ENCODE measurements at regions not wholly inside any gene's neighbourhood (a gene's known extent, or its start where the extent isn't known, plus 50 kb on each side); places are given as distances from the start of the nearest gene placed in this dataset.

DNA sequence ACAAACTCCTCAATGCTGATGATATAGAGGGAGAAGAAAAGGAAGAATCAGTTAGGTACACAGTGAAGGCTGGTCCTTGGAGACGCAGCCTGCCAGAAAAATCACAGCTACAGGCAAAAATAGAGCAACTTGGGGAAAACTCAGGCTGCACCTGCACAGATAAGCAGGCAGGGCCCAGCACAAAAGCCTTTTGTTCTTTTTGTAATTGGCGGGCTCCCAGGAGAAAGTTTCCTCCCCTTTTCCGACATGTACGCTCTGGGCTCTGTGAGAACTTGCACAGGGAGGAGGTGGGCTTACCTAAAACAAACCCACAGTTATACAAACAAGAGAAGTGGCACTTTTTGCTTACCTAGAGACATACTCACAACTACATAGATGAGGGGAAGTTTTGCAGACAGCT is 813.4 kb upstream of the EPHA6 start:
- no peak for DNase-seq
- POLR2A ChIA-PET: no interaction called here

DNA sequence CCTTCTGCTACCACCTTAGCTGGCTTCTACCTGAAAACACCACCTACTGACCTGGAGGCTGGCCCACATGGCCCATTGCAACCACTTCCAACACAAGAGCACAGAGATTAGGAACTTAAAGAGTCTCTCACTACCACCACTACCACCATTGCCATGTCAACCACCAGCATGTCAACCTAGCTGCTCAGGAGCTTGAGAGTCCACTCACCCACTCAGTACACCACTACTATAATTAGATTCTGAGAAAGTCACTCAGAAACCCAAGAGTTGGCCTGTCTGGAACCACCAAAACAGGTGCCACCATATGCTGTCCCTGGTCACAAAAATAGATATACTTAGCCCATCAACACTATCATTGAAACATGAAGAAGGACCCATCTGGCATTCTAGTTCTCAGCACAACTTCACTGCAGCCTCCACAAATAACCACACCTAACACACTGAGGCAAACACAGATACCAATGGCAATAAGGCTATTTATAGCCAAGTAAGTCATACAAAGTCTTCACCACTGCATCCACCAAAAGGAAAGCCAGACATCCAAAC is 806.7 kb upstream of the EPHA6 start:
- no peak overlapping the region for H3K4me3 ChIP-seq (ENCODE audit: low read depth, low read length)
- no TSS peak for BruUV-seq (replicated peaks)

More for the DNA sequence above, 813.4 kb upstream of the EPHA6 start:
- Mint-ChIP-seq H3K27me3 (ENCODE audit: insufficient read depth, unreplicated experiment) (no peaks in the 10 kb centered on the region), H3K4me1 (ENCODE audit: low read depth, unreplicated experiment) (no peaks in the 10 kb centered on the region), H3K36me3 (ENCODE audit: insufficient read depth, unreplicated experiment) (no peaks in the 10 kb centered on the region), H3K4me3 (ENCODE audit: unreplicated experiment) (no peak overlapping the region), H3K9me3 (ENCODE audit: unreplicated experiment) (no peaks in the 10 kb centered on the region), H3K27ac (ENCODE audit: unreplicated experiment) (no peak overlapping the region)
- Histone ChIP-seq H3K36me3 (ENCODE audit: control insufficient read depth, insufficient read depth, low read length) (no peaks in the 10 kb centered on the region), H3K4me1 (no peaks in the 10 kb centered on the region), H3K27me3 (replicated peaks; ENCODE audit: control insufficient read depth, insufficient read depth, low read length) (no peaks in the 10 kb centered on the region), H3K9me3 (no peaks in the 10 kb centered on the region), H3K4me3 (ENCODE audit: low read depth, low read length) (no peak overlapping the region)
- BruUV-seq (replicated peaks): no TSS peak
- TF ChIP-seq, protein P1, sequence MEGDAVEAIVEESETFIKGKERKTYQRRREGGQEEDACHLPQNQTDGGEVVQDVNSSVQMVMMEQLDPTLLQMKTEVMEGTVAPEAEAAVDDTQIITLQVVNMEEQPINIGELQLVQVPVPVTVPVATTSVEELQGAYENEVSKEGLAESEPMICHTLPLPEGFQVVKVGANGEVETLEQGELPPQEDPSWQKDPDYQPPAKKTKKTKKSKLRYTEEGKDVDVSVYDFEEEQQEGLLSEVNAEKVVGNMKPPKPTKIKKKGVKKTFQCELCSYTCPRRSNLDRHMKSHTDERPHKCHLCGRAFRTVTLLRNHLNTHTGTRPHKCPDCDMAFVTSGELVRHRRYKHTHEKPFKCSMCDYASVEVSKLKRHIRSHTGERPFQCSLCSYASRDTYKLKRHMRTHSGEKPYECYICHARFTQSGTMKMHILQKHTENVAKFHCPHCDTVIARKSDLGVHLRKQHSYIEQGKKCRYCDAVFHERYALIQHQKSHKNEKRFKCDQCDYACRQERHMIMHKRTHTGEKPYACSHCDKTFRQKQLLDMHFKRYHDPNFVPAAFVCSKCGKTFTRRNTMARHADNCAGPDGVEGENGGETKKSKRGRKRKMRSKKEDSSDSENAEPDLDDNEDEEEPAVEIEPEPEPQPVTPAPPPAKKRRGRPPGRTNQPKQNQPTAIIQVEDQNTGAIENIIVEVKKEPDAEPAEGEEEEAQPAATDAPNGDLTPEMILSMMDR (IDR thresholded peaks at IDR 0.05; ENCODE audit: insufficient read depth in 1 of 2, low read depth in 1 of 2, low read length in 1 of 2, severe bottlenecking in 1 of 2, unreplicated experiment in 1 of 2): no peak
- CTCF ChIA-PET: interaction anchor here (0.7 kb wide), 1 partner anchor 91 kb away, joined by 6 read pairs; no protein-coding TSS in a partner anchor
- intact Hi-C loops (cut with micrococcal nuclease; ENCODE audit: unreplicated experiment): no loop called here

DNA sequence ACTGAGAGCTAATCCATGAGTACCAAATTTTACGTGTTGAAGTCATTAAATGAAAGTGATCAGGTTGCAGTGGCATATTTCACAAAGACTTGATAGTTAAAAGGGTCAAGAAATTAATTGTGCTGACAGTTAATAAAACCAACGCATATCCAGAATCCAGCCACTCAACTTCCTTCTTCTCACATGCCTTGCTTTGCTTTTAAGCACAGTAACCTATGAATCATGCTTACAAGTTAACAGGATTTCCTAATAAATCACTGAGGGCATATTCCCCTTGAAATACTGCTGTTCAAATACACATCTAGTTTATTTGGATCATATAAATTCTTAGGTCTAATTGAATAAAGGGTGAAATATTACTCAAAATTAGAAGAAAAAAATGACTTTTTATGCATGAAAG is 801.5 kb upstream of the EPHA6 start:
- POLR2A ChIA-PET: no interaction called here

More for the DNA sequence above, 806.7 kb upstream of the EPHA6 start:
- Mint-ChIP-seq H3K4me3 (ENCODE audit: unreplicated experiment) (no peak overlapping the region), H3K27ac (ENCODE audit: unreplicated experiment) (no peak overlapping the region), H3K36me3 (ENCODE audit: insufficient read depth, unreplicated experiment) (no peaks in the 10 kb centered on the region), H3K4me1 (ENCODE audit: low read depth, unreplicated experiment) (no peaks in the 10 kb centered on the region), H3K9me3 (ENCODE audit: unreplicated experiment) (no peaks in the 10 kb centered on the region), H3K27me3 (ENCODE audit: insufficient read depth, unreplicated experiment) (peaks cover 3% of the 10 kb centered on the region)
- Histone ChIP-seq H3K9me3 (no peaks in the 10 kb centered on the region), H3K36me3 (ENCODE audit: control insufficient read depth, insufficient read depth, low read length) (no peaks in the 10 kb centered on the region), H3K27me3 (replicated peaks; ENCODE audit: control insufficient read depth, insufficient read depth, low read length) (no peaks in the 10 kb centered on the region), H3K4me1 (no peaks in the 10 kb centered on the region)
- CTCF ChIA-PET: no interaction called here
- TF ChIP-seq, protein P1 (IDR thresholded peaks at IDR 0.05; ENCODE audit: insufficient read depth in 1 of 2, low read depth in 1 of 2, low read length in 1 of 2, severe bottlenecking in 1 of 2, unreplicated experiment in 1 of 2): no peak
- DNase-seq: no peak
- POLR2A ChIA-PET: no interaction called here
- intact Hi-C loops (cut with micrococcal nuclease; ENCODE audit: unreplicated experiment): no loop called here

More for the DNA sequence above, 801.5 kb upstream of the EPHA6 start:
- CTCF ChIA-PET: no interaction called here
- Histone ChIP-seq H3K9me3 (no peaks in the 10 kb centered on the region), H3K4me3 (ENCODE audit: low read depth, low read length) (no peak overlapping the region), H3K36me3 (ENCODE audit: control insufficient read depth, insufficient read depth, low read length) (no peaks in the 10 kb centered on the region), H3K27me3 (replicated peaks; ENCODE audit: control insufficient read depth, insufficient read depth, low read length) (no peaks in the 10 kb centered on the region), H3K4me1 (no peaks in the 10 kb centered on the region)
- Mint-ChIP-seq H3K4me3 (ENCODE audit: unreplicated experiment) (no peak overlapping the region), H3K36me3 (ENCODE audit: insufficient read depth, unreplicated experiment) (no peaks in the 10 kb centered on the region), H3K27ac (ENCODE audit: unreplicated experiment) (no peak overlapping the region), H3K27me3 (ENCODE audit: insufficient read depth, unreplicated experiment) (peaks cover 3% of the 10 kb centered on the region), H3K4me1 (ENCODE audit: low read depth, unreplicated experiment) (no peaks in the 10 kb centered on the region), H3K9me3 (ENCODE audit: unreplicated experiment) (no peaks in the 10 kb centered on the region)
- TF ChIP-seq, protein P1 (IDR thresholded peaks at IDR 0.05; ENCODE audit: insufficient read depth in 1 of 2, low read depth in 1 of 2, low read length in 1 of 2, severe bottlenecking in 1 of 2, unreplicated experiment in 1 of 2): no peak
- intact Hi-C loops (cut with micrococcal nuclease; ENCODE audit: unreplicated experiment): no loop called here
- BruUV-seq (replicated peaks): no TSS peak
- DNase-seq: no peak

All from Caco-2 (cell line).